GM21360 (cell line): ENCODE measurements at regions not wholly inside any gene's neighbourhood (a gene's known extent, or its start where the extent isn't known, plus 50 kb on each side); places are given as distances from the start of the nearest gene placed in this dataset.
"Not testable (repeated sequence)": the region's sequence is repeated elsewhere in the genome, so short reads cannot be mapped to it uniquely, and the experiment has no call there.

Experiments used
- ATAC-seq: cut with Tn5 transposase; IDR thresholded peaks from one replicate; pipeline ENCODE4 v1.9.1; 2021; ENCODE audit warnings: mild to moderate bottlenecking, moderate library complexity; ENCODE audit not compliant: unreplicated experiment

- no peak for ATAC-seq
Observed at GRCh38 chr4:59583845-59584568, 1616.1 kb upstream of the ADGRL3 start.

GRCh38 chr4:59597536-59598329, 1602.4 kb upstream of the ADGRL3 start:
- no peak for ATAC-seq

DNA sequence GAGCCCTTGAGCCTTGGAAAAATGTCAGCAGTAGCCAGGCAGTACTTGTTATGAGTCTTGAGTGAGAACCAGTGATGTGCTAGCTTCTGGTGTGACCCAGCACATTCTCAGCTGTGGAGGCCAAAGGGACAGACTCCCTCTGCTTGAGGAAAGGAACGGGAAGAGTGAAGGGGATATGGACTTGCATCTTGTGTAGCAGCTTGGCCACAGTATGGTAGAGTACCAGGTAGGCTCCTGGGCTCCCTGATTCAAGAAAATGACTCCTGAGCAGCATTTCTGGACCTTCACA, 1601.9 kb upstream of the ADGRL3 start:
- ATAC-seq: no peak

DNA sequence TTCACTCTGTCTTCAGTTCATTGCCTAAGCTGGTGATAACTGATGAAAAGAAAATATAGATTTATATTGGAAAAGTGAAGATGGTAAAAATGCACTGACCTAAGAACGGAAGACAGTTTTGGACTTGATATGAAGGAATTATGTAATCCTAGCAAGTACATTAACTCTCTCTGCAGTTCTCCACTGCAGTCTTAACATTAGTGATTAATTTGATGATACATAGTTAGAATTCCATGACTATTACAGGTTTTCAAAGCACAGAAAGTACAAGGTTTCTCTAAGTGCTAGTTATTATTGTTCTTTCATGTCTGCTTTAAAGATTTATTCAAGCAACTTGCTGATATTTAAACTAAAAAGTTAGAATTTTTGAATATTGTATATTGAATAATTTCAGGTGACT, 1591.7 kb upstream of the ADGRL3 start:
- no peak for ATAC-seq

DNA sequence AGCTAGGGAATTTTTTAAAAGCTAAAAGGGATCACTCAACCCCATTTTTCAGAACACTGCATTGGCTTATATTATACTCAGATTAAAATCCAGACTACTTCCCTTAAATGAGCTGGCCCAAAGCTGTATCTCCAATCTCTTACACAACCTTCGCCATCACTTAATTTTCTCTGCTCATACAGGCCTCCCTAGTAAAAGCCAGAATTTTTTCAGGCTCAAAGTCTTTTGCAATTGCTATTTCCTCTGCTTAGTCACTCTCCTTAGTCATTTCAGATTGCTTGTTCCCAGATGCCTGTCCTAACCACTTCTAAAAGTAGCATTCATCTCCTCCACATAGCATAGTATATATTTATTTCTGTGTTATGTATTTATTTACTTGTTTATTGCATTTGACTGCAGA, 1587.9 kb upstream of the ADGRL3 start:
- ATAC-seq: no peak

- ATAC-seq: no peak
Observed at GRCh38 chr4:59615316-59615715, 1584.8 kb upstream of the ADGRL3 start.

DNA sequence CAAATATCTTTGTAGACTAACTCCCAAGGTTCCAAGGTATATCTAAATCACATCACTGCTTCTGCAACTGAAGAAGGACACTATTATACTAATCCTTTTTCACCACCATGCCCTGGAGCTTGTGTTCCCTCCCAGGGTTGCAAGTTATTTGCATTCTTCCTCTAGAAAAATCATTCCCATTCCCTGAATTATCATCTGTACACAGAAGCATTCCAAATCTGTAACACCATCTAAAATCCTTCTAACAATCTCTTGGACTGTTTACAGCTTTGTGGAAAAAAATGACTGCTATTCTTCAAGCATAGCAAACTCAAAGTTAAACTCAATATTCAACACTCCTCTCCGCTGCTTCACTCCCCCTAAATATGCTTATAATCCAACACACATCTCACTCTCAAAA, 1570.8 kb upstream of the ADGRL3 start:
- ATAC-seq: no peak

DNA sequence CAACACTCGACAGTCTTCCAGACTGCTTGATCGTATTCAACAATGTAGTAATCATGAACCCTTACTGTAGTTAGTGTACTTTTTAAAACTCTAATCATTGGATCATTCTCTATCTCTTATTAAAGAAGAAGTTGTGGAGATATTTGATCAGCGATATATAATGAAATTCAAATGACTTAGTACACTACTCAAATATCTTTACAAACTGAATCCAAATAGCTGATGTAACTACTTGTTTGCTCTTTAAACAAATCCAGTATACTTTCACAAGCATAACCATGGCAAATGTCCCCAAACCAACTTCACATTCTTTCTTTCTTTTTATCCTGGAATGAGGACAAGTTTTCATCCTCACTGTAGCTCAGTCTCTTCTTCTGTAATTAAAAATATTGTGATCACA, 1569.9 kb upstream of the ADGRL3 start:
- ATAC-seq: no peak

GRCh38 chr4:59630922-59631321, 1569.2 kb upstream of the ADGRL3 start:
- ATAC-seq: no peak

DNA sequence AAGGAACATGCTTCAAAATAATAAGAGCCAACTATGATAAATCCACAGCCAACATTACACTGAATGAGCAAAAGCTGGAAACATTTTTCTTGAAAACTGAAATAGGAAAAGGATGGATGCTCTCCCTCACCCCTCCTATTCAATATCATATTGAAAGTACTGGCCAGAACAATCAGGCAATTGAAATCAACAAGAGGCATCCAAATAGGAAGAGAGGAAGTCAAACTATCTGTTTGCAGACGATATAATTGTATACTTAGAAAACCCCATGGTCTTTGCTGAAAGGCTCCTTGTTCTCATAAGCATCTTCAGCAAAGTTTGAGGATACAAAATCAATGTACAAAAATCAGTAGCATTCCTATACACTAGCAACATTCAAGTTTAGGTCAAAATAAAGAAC, 1562.5 kb upstream of the ADGRL3 start:
- no peak for ATAC-seq

DNA sequence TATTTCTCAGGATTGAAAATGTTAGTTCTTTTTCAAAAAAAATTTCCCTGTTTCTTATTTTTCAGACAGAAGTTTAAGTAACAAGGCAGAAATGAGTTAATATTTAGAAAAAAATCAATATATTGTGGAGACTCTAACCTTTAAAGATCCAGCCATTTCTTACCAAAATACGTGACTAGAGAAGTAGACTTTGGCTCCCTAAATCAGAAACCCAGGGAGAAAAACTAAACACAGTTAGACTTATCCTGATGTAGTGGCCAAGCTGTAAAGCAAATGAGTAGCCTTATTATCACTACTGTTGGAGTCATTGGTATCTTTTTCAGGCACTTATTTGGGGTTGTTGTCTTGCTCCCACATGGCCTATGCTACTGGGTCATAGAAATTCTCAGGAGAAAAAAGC, 1556.4 kb upstream of the ADGRL3 start:
- no peak for ATAC-seq

- ATAC-seq: no peak
Observed at GRCh38 chr4:59644765-59645164, 1555.4 kb upstream of the ADGRL3 start.

GRCh38 chr4:59646082-59646481, 1554.0 kb upstream of the ADGRL3 start:
- ATAC-seq: no peak

- ATAC-seq: no peak
Observed at GRCh38 chr4:59647011-59647410, 1553.1 kb upstream of the ADGRL3 start.

DNA sequence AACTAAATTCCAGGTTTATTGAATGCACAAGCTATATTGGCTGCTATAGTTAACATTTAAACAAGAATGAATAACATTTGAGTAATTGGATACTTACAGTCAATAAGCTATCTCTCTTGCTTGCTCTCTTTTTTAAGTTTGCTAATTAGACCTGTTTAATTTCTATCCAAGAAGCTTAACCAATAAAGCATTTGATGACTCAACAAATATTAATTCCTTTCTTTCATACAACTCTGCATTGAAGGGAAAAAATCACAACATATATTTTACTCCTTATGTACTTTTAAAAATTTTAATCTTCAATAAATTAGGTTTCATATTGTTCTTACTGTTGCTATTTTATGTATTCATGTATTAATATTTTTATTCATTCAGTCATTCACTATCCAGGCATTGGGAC, 1552.6 kb upstream of the ADGRL3 start:
- no peak for ATAC-seq

DNA sequence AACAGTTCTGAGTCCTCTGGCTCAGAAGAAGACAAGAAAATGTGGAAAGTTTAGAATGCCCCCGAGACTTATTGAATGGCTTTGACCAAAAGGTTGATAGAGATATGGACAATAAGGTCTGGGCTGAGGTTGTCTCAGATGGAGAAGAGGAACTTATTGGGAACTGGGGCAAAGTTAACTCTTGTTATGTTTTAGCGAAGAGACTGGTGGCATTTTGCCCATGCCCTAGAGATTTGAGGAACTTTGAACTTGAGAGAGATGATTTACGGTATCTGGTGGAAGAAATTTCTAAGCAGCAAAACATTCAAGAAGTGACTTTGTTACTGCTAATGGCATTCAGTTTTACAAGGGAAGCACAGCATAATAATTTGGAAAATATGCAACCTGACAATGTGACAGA, 1549.3 kb upstream of the ADGRL3 start:
- ATAC-seq: no peak

- ATAC-seq: no peak
Observed at GRCh38 chr4:59655996-59656395, 1544.1 kb upstream of the ADGRL3 start.

GRCh38 chr4:59664771-59665170, 1535.4 kb upstream of the ADGRL3 start:
- no peak for ATAC-seq

DNA sequence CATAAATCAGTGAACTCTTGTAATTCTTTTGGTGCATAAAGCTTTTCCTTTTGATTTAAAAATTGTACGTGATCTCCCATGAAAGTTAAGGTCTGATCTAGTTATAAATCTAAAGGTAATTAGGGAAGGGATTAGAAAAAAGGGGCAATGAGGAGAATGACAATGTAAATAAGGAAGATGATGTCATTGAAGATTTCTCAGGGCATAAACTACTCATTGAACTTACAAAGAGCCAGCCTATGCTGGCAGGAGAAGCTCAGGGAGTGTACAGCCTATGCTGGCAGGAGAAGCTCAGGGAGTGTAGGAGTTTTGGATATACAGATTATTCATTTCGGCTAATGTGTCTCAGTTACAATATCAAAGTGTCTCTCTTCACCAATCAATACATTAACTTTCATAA, 1533.5 kb upstream of the ADGRL3 start:
- ATAC-seq: no peak

DNA sequence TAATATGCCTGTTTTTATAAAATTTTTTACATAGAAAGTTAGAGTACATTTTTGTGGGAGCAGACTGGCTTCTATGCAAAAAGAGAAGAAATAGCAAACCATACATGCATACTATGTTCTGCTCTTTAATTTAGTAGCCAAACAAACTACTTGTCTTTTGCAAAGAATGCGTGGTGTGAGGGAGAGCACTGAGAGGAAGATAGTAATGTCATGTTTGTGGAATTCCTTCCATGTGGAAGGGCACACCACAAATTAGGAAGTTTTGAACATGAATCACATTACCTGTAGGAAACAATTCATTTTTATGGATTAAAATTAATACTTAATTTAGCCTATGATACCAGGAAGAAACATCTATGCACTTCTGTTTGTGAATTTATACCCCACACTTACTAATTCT, 1529.1 kb upstream of the ADGRL3 start:
- no peak for ATAC-seq

- ATAC-seq: no peak
Observed at GRCh38 chr4:59676389-59676788, 1523.7 kb upstream of the ADGRL3 start.

GRCh38 chr4:59676992-59677391, 1523.1 kb upstream of the ADGRL3 start:
- not testable (repeated sequence) for ATAC-seq

GRCh38 chr4:59685626-59686025, 1514.5 kb upstream of the ADGRL3 start:
- ATAC-seq: no peak
